ENCODE measurements at regions not wholly inside any gene's neighbourhood (a gene's known extent, or its start where the extent isn't known, plus 50 kb on each side); places are given as distances from the start of the nearest gene placed in this dataset.

DNA sequence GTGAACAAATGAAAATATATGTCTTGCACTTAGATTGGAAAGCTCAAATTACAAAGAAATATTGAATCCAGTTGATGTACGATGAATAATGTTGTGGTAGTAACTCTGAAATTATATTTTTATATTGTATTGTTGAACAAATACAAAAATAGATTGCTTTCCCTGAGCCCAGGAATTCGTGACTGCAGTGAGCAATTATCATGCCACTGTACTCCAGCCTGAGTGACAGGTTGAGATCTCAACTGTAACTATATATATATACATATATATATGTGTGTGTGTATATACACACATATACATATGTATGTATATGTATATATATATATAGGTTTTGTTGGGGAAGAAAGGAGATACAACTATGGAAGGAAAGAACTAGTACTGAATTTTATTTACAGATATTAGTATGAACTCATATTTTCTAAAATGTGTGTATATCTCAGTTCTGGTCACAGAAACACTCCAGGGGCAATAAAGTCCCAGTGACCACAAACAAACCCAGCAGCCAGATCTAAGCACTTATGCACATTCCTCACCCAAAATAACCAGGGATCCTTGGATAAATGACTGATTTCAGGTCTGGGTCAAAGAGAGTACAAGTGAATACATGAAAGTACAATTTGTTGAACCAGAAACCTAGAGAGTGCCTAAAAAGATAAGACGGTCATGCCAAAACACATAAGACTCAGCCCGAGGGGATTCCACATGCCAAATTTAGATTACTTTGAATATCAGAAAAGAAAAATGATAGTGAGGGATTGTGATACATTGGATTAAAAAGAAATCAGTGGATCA, 146.3 kb downstream of the TMX3 start (continued):
- TF ChIP-seq, protein P1, sequence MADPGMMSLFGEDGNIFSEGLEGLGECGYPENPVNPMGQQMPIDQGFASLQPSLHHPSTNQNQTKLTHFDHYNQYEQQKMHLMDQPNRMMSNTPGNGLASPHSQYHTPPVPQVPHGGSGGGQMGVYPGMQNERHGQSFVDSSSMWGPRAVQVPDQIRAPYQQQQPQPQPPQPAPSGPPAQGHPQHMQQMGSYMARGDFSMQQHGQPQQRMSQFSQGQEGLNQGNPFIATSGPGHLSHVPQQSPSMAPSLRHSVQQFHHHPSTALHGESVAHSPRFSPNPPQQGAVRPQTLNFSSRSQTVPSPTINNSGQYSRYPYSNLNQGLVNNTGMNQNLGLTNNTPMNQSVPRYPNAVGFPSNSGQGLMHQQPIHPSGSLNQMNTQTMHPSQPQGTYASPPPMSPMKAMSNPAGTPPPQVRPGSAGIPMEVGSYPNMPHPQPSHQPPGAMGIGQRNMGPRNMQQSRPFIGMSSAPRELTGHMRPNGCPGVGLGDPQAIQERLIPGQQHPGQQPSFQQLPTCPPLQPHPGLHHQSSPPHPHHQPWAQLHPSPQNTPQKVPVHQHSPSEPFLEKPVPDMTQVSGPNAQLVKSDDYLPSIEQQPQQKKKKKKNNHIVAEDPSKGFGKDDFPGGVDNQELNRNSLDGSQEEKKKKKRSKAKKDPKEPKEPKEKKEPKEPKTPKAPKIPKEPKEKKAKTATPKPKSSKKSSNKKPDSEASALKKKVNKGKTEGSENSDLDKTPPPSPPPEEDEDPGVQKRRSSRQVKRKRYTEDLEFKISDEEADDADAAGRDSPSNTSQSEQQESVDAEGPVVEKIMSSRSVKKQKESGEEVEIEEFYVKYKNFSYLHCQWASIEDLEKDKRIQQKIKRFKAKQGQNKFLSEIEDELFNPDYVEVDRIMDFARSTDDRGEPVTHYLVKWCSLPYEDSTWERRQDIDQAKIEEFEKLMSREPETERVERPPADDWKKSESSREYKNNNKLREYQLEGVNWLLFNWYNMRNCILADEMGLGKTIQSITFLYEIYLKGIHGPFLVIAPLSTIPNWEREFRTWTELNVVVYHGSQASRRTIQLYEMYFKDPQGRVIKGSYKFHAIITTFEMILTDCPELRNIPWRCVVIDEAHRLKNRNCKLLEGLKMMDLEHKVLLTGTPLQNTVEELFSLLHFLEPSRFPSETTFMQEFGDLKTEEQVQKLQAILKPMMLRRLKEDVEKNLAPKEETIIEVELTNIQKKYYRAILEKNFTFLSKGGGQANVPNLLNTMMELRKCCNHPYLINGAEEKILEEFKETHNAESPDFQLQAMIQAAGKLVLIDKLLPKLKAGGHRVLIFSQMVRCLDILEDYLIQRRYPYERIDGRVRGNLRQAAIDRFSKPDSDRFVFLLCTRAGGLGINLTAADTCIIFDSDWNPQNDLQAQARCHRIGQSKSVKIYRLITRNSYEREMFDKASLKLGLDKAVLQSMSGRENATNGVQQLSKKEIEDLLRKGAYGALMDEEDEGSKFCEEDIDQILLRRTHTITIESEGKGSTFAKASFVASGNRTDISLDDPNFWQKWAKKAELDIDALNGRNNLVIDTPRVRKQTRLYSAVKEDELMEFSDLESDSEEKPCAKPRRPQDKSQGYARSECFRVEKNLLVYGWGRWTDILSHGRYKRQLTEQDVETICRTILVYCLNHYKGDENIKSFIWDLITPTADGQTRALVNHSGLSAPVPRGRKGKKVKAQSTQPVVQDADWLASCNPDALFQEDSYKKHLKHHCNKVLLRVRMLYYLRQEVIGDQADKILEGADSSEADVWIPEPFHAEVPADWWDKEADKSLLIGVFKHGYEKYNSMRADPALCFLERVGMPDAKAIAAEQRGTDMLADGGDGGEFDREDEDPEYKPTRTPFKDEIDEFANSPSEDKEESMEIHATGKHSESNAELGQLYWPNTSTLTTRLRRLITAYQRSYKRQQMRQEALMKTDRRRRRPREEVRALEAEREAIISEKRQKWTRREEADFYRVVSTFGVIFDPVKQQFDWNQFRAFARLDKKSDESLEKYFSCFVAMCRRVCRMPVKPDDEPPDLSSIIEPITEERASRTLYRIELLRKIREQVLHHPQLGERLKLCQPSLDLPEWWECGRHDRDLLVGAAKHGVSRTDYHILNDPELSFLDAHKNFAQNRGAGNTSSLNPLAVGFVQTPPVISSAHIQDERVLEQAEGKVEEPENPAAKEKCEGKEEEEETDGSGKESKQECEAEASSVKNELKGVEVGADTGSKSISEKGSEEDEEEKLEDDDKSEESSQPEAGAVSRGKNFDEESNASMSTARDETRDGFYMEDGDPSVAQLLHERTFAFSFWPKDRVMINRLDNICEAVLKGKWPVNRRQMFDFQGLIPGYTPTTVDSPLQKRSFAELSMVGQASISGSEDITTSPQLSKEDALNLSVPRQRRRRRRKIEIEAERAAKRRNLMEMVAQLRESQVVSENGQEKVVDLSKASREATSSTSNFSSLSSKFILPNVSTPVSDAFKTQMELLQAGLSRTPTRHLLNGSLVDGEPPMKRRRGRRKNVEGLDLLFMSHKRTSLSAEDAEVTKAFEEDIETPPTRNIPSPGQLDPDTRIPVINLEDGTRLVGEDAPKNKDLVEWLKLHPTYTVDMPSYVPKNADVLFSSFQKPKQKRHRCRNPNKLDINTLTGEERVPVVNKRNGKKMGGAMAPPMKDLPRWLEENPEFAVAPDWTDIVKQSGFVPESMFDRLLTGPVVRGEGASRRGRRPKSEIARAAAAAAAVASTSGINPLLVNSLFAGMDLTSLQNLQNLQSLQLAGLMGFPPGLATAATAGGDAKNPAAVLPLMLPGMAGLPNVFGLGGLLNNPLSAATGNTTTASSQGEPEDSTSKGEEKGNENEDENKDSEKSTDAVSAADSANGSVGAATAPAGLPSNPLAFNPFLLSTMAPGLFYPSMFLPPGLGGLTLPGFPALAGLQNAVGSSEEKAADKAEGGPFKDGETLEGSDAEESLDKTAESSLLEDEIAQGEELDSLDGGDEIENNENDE (IDR thresholded peaks at IDR 0.05; ENCODE audit: insufficient replicate concordance, low read length) = no peak
- TF ChIP-seq BACH1 (IDR thresholded peaks at IDR 0.05; ENCODE audit: low read length) = no peak
- TF ChIP-seq NANOG (IDR thresholded peaks at IDR 0.05; ENCODE audit: insufficient read depth, low read depth, low read length, poor library complexity, severe bottlenecking) = no peak
- TF ChIP-seq CREB1 (IDR thresholded peaks at IDR 0.05) = no peak
- no peak for TF ChIP-seq KDM4A (IDR thresholded peaks at IDR 0.05; ENCODE audit: low read depth, low read length, severe bottlenecking)
- TF ChIP-seq HDAC2 (IDR thresholded peaks at IDR 0.05; ENCODE audit: borderline replicate concordance in 1 of 2, low read depth in 2 of 2, low read length in 2 of 2) = no peak
